Fibroblast of skin of right biceps (primary cell): ENCODE measurements at regions not wholly inside any gene's neighbourhood (a gene's known extent, or its start where the extent isn't known, plus 50 kb on each side); places are given as distances from the start of the nearest gene placed in this dataset.
A peak's percentile ranks its signal among the peaks of the same experiment; 100 is the strongest.
"Not testable (repeated sequence)": the region's sequence is repeated elsewhere in the genome, so short reads cannot be mapped to it uniquely, and the experiment has no call there.

Source experiments
- DNase-seq: peaks from one replicate; pipeline ENCODE4 v3.0.0-alpha.2; 2013

DNA sequence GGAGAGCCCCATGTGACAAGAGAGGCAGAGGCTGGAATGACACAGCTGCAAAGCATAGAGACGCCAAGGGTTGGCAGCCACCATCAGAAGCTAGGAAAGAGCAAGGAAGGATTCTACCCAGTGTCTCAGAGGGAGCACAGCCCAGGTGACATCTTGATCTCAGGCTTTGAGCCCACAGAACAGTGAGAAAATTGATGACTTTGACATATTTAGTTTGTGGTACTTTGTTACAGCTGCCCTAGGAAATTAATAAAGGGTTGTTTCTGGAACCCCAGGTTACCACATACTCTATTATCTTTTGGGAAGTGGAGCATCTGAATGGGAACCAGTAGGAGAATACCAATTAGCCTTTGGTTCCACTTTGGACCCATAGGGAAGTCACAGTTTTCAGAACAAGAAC, 231.7 kb downstream of the ZNF621 start:
- DNase-seq: no peak

DNA sequence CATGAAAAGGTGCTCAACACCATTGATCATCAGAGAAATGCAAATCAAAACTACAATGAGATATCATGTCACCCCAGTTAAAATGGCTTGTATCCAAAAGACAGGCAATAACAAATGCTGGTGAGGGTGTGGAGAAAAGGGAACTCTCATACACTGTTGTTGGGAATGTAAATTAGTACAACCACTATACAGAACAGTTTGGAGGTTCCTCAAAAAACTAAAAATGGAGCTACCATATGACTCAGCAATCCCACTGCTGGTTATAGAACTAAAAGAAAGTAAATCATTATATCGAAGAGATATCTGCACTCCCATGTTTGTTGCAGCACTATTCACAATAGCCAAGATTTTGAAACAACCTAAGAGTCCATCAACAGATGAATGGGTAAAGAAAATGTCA, 238.0 kb downstream of the ZNF621 start:
- DNase-seq: not testable (repeated sequence)

DNA sequence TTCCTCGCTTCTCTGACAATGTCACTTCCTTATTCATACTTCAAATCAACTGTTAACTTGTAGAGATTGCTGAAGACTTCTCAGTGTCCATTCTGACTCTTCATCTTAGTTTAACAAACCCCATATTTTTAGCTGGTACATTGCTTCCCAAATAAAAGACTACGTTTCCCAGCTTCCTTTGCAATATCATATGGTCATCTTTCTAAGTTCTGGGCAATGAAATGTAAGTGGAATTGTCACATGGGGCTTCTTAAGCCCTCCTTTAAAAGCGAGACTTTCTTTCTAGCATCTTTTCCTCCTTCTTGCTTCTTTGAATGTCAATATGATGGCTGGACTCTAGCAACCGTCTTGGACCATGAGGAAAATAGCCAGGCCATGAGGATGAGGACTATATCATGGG, 239.0 kb downstream of the ZNF621 start:
- DNase-seq: no peak

DNA sequence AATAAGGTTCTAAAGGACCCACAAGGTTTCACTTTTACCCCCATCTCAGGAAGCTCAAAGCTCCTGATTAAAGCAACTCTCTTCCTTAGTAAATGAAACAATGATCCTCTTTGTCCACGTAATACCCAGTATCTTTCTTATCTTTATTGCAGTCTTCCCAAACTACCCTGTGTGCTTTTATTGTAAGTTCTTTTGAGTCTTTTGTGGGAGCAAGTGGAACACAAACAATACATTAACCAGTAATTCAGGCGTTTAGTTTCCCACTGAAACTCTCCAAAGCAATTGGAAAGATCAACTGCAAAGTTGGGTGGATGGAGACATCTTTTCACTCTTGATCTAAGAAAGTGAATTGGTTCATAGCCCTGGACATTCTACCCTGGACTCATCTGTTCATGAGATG, 240.0 kb downstream of the ZNF621 start:
- DNase-seq: no peak

DNA sequence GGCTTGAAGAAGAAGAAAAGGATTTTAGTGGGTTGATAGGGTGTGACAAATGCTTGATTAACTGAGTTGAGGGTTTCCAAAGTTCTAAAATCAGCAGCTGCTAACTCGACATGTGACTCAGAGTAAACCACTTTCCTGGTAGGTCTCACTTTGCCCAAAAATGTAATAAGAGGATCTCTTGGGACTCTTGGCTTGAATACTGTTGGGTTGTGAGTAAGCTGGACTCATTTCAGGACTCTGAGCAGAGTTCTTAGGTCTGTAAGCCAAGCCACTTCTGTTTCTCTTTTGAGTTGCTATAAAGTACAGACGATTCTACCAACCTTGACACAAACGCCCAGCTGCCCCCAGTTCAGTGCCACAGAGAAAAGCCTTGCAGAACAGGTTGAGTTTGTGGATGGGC, 241.1 kb downstream of the ZNF621 start:
- DNase-seq: peak; percentile 33

DNA sequence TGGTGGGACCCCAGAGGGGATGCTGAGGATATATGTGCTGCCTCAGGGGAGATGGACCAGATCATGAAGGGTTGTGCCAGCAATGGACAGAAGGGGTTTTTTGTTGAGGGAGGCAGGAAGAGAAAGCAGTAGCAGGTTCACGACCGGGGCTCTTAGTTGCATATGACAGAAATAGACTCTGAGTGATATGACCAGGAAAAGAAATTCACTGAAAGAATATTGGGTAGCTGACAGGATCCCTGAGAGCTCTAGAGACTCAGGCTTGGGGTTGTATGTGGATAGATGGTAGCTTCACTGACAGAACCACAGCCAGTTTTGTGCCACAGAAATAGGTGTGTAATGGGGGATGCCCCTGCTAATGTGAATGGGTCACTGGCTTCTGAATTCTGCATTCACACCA, 241.6 kb downstream of the ZNF621 start:
- no peak for DNase-seq

DNA sequence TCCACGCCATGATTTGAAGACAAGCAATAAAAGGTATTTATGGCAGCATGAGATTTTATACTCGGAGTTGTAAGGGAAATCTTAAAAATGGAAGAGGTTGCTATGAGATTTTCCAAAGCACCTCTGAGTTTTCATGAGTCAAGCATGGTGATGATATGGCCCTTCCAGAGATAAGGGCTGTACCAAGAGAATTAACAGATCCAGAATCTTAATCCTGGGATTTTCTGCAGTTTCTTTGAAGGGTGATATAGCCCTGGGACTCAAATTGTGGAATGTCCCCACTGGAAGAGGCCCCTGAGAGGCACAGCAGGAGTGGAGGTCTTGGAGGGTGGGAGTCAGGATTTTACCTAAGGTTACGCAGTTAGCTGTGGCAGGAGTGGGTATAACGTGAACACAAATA, 243.3 kb downstream of the ZNF621 start:
- no peak for DNase-seq

DNA sequence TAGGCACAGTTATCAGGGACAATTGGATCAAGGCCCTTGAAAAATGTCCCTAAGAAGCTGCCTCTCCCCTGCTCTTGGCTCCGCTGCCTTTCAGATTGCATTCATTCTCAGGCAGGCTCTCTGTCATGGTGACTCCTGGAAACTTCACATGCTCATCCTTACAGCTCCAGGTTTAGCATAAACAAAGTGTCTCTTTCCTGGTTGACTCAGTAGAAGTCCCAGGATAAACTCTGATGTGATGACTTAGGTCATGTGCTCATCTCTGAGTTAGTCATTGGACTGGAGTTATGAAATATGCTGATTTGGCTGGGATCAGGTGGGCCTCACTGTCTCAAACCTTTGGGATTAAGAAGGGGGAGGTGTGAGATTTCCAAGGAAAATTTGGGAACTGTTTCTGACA, 243.8 kb downstream of the ZNF621 start:
- DNase-seq: peak; percentile 12

DNA sequence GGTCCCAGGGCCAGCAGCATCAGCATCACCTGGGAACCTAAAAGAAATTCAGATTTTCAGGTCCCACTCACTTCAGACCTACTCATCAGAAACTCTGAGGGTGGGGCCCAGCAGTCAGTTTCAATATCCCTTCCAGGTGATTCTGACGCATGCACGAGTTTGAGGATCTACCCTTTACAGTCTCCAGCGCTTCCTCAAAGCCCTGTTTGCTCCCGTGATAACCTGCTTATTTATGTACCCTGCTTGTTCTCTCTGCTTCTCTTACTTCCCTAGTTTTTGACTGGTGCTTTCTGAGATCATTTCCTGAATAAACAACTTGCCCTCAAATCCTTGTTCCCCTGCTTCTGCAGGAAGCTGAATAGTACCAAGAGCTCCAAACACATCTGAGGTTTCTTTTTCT, 245.3 kb downstream of the ZNF621 start:
- no peak for DNase-seq

DNA sequence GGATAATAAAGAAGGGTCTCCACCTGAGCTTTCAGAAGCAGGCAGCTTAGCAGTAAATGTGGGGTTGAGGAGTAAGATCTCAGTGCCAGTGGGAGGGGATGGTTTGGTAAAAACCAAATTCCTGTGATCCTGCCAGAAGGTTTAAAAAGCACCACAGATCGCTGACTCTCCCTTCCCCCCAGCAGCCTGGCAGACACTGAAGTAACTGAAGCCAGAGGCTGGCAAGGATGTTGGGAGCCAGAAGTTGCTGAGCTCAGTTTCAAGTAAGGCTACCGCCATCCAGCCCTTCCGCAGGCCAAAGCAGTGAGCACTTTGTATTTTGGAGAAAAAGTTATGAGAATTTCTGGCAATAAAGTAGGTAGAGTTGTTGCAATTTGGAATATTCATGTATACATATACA, 246.4 kb downstream of the ZNF621 start:
- no peak for DNase-seq

DNA sequence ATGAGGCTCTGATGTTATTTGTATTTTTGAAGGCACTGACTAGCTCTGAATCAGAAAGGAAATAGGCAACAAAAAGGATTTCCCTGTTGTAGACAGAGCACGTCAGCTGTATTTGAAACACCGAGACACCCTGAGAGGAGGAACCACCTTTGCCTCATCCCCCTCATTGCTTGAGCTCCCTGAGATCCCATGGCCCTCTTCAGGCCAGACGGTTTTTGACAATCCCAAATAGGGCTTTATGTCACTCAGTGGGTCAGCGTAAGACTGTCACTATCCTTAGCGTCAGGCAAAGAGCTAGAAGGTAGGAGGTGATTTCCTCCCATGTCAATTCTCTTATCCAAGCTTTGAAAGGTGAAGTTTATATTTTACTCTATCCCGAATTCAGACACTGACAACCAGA, 254.3 kb downstream of the ZNF621 start:
- no peak for DNase-seq

DNA sequence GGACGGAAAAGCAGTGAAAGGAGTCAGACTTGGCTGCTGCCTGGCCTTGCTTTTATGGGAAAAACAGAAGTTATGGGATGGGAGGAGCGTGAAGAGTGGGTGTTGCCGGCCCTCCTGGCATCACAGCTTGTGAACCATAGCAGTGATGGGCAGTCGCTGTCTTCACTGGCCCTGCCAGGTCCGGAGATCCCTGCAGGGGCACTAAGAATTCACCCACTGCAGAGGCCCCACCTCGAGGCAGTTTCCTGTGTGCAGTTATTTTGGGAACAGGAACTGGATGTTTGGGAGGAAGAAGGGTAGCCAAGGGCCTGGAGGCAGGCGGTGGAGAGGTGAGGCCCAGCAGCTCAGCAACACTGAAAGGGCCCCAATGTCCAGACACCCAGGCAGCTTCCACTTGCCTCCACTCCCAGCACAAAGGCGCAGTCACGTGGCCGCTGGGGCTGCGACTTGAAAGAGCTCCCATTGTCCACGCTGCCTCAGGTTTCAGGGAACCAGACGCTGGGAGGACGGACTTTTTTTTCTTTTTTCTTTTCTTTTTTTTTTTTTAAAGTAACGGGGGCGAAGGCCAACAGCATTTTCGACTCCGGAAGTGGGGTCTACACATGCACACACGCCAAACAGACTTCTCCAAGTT, 255.6 kb downstream of the ZNF621 start:
- DNase-seq: peak; percentile 23

DNA sequence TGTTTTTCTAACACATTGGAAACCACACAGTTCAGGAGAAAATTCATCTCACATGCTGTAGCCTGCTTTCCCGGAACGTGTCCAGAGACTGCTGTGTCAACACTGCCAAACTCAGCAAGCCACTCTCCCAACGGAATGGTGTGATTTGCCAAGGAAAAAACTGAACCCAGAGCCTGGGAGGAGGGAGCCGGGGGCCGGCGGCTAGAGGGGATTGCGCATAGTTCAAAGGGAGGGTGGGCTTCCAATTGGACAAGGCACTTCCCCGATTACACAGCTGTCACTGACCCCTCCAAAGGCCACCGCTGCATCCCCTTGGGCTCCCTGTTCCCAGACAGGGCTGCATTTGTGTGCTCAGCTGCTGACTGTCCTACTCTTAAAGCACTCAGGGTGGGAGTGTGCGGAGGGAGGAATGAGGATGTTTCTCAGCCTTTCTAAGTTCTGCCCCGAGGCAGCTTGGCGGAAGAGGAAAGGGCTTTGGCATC, 256.2 kb downstream of the ZNF621 start:
- no peak for DNase-seq

DNA sequence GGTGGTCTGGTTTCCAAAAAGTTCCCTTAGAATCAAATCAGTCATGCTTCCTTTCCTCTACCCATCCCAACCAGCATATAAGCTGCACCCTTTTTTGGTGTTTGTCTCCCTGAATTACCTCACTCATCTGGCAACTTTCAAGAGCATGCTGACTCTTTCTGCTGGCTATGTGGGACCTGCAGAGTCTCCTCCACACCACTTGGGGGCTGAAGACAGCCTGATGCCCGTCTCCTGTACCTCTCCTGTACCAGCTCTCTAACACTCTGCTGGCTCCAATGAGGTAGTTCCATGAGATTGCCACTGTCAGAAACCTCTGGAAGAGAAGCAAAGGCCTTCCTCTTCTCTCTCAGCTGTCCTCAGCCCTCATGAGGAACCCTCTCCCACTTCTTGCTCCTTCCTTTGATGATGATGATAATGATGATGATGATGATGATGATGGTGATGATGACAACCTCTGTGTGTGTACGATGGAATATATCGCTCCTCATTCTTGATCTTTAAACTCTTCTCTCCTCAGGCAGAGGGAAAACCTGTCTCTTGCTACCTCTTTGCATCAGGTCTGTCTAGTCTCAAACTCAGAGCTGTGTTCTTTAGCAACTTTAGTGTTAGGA, 257.5 kb downstream of the ZNF621 start:
- no peak for DNase-seq

DNA sequence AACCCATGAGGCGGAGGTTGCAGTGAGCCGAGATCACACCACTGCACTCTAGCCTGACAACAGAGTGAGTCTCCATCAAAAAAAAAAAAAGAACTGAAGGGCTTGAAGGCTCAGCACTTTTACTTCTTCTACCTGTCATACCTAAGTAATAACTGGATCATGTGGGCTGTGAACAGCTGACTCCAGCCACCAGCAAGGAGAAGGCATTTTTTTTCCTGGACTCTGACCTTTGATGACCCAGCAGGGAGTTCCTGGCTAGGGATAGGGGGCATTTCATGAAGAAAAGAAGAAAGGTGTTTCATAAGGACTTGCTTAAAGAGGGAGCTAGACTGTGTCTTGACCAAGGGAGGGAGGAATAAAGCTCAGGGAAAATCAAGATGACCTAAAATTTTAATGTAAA, 266.0 kb downstream of the ZNF621 start:
- DNase-seq: no peak

DNA sequence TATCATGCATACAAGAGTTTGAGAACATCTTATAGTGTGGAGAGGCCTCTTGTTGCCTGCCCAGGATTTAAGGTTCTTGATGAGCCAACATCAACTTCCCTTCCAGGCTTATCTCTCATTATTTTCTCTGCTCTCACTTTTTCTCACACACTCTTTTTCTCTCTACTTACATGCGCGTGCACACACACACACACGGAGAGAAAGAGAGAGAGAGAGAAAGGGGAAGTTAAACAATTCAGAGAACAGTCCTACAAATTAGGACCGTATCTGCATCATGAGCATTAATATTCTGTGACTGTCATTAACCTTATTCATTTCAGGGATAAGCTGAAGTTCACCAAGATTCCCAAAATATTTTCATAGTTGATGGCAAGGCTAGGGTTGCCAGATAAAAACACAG, 269.0 kb downstream of the ZNF621 start:
- no peak for DNase-seq

DNA sequence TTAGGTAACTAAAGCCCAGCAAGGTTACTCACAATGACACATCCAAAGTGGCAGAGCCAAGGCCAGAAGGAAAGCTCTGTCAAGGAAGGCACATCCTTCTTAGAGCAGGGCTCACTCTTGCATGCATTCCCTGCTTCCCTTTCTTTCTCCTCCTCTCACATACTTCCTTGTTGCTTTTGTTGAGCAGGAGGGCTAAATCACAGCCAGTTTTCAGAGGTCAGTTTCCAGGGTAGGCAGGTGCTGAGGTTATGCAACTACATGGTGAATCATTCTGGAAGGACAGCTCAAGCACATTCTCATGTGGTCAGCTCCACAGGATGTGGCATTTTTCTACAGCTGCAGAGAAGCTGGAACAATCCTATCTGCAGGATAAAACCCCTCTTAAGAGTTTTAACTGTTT, 275.6 kb downstream of the ZNF621 start:
- DNase-seq: peak; percentile 60

DNA sequence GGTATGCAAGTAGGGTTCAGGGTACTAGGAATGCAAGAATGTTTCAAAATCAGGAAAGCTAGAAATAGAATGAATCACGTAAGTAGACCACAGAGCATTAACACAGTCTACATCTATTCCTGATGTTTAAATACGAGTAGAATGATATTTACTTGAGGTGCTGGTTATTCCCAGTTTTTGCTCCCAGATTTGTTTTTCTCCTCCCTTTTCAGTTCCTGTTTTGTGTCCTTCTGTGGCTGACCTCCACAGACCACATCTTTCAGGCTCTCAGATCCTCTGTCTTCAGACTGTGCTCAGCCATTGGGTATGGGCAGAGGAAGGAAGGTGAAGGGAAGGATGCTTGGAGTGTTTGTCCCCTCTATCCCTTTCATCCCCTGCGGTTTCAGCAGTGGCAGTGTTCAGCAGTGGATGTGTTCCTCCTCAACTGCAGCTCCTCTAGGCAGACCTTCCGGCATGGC, 276.6 kb downstream of the ZNF621 start:
- no peak for DNase-seq

DNA sequence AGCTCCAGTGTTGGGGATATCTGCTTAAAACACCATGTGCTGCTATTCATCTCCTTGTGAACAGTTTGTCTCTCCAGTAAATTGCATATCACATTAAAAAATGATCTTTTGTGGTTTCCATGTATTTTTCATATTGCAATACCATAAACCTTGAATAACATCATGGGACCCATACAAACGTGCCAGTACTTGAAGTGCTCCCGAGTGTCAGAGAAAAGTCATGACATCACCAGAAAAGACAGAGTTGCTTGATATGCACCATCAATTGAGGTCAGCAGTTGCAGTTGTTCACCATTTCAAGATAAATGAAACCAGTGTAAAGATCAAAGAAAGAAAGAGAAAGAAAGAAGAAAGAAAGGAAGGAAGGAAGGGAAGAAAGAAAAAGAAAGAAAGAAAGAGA, 278.6 kb downstream of the ZNF621 start:
- no peak for DNase-seq

DNA sequence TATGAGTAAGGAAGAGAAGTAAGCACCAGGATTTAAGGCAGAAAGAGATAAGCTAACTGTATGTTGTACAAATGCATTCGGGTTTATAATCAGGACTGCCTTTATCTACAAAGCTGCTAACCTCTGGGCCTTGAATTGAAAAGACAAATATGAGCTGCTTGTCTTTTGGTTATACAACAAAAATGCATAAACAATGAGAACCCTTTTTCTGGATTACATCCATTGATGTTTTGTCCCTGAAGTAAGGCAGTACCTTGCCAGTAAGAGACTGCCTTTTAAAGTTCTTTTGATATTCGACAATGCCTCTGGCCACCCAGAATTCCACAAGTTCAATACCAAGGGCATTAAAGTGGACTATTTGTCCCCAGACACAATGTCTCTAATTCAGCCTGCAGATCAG, 280.7 kb downstream of the ZNF621 start:
- DNase-seq: no peak

DNA sequence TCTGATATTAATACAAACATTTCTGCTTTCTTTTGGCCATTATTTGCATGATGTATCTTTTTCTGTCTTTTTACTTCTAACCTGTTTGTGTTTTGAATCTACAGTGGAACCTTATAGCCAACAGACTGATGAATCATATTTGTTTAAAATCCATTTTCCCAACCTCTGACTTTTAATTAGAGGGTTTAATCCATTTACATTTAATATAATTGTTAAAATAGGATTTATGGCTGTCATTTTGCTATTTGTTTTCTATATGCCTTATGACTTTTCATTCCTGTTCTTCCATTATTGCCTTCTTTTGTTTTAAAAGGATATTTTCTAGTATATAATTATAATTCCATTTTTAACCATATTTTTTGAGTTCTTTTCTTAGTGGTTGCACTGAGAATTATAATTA, 286.1 kb downstream of the ZNF621 start:
- no peak for DNase-seq

DNA sequence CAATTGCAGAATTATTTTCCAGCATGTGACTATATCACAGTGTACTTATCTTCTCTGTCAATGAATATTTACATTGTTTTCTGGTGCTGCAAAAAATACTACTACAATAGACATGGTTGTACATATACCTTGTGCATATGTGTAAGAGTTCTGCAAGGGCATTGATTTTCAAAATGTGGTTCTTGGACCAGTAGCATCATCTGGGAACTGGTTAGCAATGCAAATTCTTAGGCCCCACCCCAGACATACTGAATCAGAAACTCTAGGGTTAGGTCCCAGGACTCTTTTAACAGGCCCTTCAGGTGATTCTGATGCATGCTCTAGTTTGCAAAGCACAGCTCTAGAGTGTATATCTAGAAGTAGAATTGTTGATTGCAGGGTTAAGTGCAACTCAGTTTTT, 292.3 kb downstream of the ZNF621 start:
- no peak for DNase-seq

DNA sequence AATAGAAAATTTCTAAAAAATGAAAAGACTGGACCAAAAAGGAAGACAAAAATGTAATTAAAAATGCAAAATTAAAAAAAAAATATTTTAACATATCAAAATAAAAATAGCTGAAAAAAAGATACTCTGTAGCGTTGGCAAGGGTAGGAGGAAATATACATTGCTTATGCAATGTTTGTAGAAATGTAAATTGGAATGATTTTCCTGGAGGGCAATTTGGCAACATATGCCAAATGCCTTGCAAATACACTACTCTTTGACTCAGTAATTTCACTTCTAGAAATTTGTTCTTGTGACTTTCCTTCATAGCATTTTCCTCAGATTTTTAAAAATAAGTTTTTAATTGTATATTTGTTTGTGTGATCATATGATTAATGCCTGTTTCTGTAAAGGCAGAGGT, 296.6 kb downstream of the ZNF621 start:
- no peak for DNase-seq

DNA sequence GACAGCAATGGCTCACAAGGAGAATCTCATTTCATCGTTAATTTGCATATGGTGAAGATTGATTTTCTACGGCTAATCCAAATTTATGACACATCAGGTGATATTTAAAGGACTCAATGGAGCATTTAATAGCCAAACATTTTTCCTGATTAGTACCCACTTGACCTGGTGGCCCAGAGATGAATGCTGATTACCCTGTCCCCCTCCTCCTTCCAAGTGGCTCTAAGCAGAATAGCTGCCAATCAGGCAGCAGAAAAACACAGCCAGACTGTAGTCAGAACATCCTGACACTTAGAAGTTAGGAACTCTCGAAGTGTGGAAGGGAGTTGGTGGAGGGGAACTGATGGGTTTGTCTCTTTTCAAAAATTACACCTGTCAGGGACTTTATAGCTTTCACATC, 302.5 kb downstream of the ZNF621 start:
- no peak for DNase-seq
